ENCODE measurements at regions not wholly inside any gene's neighbourhood (a gene's known extent, or its start where the extent isn't known, plus 50 kb on each side); places are given as distances from the start of the nearest gene placed in this dataset.
A peak's percentile ranks its signal among the peaks of the same experiment; 100 is the strongest.

DNA sequence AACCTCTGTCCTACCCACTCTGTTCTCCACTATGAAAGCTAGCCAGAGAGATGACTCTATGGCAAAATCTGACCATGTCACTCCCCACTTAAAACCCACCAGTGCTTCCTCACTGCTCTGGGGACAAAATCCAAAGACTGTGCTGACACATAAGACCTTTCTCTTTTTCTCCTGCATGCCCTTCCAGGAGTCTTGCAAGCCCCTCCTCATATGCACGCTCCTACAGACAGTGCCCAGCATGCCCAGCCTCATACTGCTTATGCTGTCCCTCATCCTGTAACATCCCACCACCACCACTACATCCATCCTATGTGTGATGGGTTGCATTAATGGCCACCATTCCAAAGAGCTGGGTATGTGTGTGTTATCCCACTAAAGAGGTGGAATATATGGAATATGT is 118.3 kb downstream of the BUD13 start:
- Mint-ChIP-seq H3K4me1 (no peaks in the 10 kb centered on the region), H3K27ac (no peak overlapping the region), H3K4me3 (no peak overlapping the region), H3K36me3 (no peaks in the 10 kb centered on the region), H3K27me3 (ENCODE audit: insufficient read depth, low read depth) (peaks cover 3% of the 10 kb centered on the region), H3K9me3 (peaks cover 8% of the 10 kb centered on the region)
- no peak overlapping the region for H2AFZ ChIP-seq (replicated peaks)
- no peaks in the 10 kb centered on the region for H4K20me1 ChIP-seq (ENCODE audit: low read depth)
- H3K9me3 ChIP-seq (ENCODE audit: low read depth): no peaks in the 10 kb centered on the region
- H3K27ac ChIP-seq: no peak overlapping the region
- H3K36me3 ChIP-seq: no peaks in the 10 kb centered on the region
- TF ChIP-seq CTCF (IDR thresholded peaks at IDR 0.05): no peak
- no peak for TF ChIP-seq EZH2phosphoT487 (IDR thresholded peaks at IDR 0.05)
- TF ChIP-seq EZH2 (IDR thresholded peaks at IDR 0.05): no peak
- DNase-seq (ENCODE audit: low spot score): no peak
- H3K27me3 ChIP-seq: no peaks in the 10 kb centered on the region
- H3K9ac ChIP-seq: no peak overlapping the region
- no peaks in the 10 kb centered on the region for H3K4me1 ChIP-seq
- no peak overlapping the region for H3K4me2 ChIP-seq
- no peak overlapping the region for H3K4me3 ChIP-seq
- H3F3A ChIP-seq (ENCODE audit: low read depth): no peaks in the 10 kb centered on the region
- H3K79me2 ChIP-seq (ENCODE audit: low read depth): no peaks in the 10 kb centered on the region

DNA sequence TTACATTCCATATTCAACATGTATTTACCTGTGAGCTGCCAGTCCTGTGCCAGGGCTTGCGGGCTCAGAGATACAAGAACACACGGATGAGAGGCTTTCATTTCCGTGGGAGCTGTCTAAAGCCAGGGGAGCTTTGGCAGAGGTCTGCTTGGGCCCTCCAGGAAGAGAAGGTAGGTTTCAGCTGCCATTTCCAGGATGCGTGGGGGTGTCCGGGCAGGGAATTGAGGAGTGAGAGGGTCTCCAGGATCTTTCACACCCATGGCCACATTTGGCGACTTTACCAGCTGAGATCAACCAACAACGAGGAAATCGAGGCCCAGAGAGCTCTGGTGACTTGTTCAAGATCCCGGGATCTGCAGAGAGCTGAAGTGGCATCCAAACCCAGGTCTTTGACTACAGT is 119.6 kb downstream of the BUD13 start:
- Histone ChIP-seq H3K9ac (no peak overlapping the region), H3K9me3 (ENCODE audit: low read depth) (no peaks in the 10 kb centered on the region), H3K4me1 (no peaks in the 10 kb centered on the region), H3F3A (ENCODE audit: low read depth) (no peaks in the 10 kb centered on the region), H3K27ac (no peak overlapping the region), H3K27me3 (no peaks in the 10 kb centered on the region), H3K4me3 (no peak overlapping the region), H4K20me1 (ENCODE audit: low read depth) (no peaks in the 10 kb centered on the region), H2AFZ (replicated peaks) (peak overlapping the region; percentile 31), H3K36me3 (no peaks in the 10 kb centered on the region), H3K79me2 (ENCODE audit: low read depth) (no peaks in the 10 kb centered on the region), H3K4me2 (no peak overlapping the region)
- H3K36me3 Mint-ChIP-seq: no peaks in the 10 kb centered on the region
- H3K27ac Mint-ChIP-seq: no peak overlapping the region
- TF ChIP-seq EZH2phosphoT487 (IDR thresholded peaks at IDR 0.05): no peak
- no peak for TF ChIP-seq EZH2 (IDR thresholded peaks at IDR 0.05)
- no peak for TF ChIP-seq CTCF (IDR thresholded peaks at IDR 0.05)
- H3K27me3 Mint-ChIP-seq (ENCODE audit: insufficient read depth, low read depth): peaks cover 3% of the 10 kb centered on the region
- no peaks in the 10 kb centered on the region for H3K4me1 Mint-ChIP-seq
- H3K4me3 Mint-ChIP-seq: no peak overlapping the region
- H3K9me3 Mint-ChIP-seq: peaks cover 6% of the 10 kb centered on the region
- DNase-seq (ENCODE audit: low spot score): no peak

DNA sequence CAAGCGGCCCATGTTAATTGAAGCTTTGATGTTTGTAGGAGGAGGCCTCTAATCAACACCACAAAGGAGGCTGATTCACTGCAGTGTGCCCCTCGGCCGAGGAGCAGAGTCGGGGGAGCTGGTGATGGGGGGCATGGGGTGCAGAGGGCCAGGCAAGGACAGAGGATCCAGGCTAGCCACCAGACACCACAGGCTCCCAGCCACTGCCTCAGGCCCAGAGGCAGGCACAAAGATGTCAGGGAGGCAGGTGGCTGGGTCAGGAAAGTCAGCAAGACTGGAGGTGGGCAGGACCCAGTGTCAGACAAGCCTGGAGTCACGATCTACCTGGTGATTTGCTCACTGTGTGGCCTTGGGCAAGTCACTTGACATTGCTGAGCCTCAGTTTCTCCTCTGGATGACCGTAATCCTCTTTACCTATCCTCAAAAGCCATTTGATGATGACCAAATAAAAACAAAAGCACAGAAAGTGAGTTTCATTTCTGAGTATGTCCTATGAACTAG is 121.0 kb downstream of the BUD13 start:
- Histone ChIP-seq H3K9me3 (ENCODE audit: low read depth) (no peaks in the 10 kb centered on the region), H2AFZ (replicated peaks) (no peak overlapping the region), H3K4me1 (no peaks in the 10 kb centered on the region), H3K79me2 (ENCODE audit: low read depth) (no peaks in the 10 kb centered on the region), H4K20me1 (ENCODE audit: low read depth) (no peaks in the 10 kb centered on the region), H3K9ac (no peak overlapping the region), H3K4me3 (no peak overlapping the region), H3K4me2 (no peak overlapping the region), H3K27ac (no peak overlapping the region), H3K36me3 (no peaks in the 10 kb centered on the region), H3K27me3 (no peaks in the 10 kb centered on the region), H3F3A (ENCODE audit: low read depth) (no peaks in the 10 kb centered on the region)
- Mint-ChIP-seq H3K27ac (no peak overlapping the region), H3K4me1 (no peaks in the 10 kb centered on the region), H3K27me3 (ENCODE audit: insufficient read depth, low read depth) (peaks cover 4% of the 10 kb centered on the region), H3K36me3 (no peaks in the 10 kb centered on the region), H3K9me3 (peaks cover 6% of the 10 kb centered on the region), H3K4me3 (no peak overlapping the region)
- TF ChIP-seq EZH2phosphoT487 (IDR thresholded peaks at IDR 0.05) (no peak), EZH2 (IDR thresholded peaks at IDR 0.05) (no peak), CTCF (IDR thresholded peaks at IDR 0.05) (no peak)
- no peak for DNase-seq (ENCODE audit: low spot score)
